Esophagus squamous epithelium (tissue), 4 donors: ENCODE measurements at regions not wholly inside any gene's neighbourhood (a gene's known extent, or its start where the extent isn't known, plus 50 kb on each side); places are given as distances from the start of the nearest gene placed in this dataset.

Source experiments
- POLR2A ChIP-seq, 4 donors: fragments of 450-650 bp; IDR thresholded peaks; one replicate each; pipeline ENCODE4 v1.6.1; 2017; ENCODE audit warnings: antibody characterized with exemption in 4 of 4, mild to moderate bottlenecking in 4 of 4, moderate library complexity in 3 of 4
- TF ChIP-seq, protein P1 (sequence below), 6 experiments: fragments of 450-650 bp in 4 of 6; fragments of 200-600 bp in 2 of 6; sonication (generic) in 2 of 6; IDR thresholded peaks; one replicate each; pipeline ENCODE4 v1.5.1; 2016 to 2019; ENCODE audit warnings: antibody characterized with exemption in 6 of 6, mild to moderate bottlenecking in 4 of 6, moderate library complexity in 4 of 6

DNA sequence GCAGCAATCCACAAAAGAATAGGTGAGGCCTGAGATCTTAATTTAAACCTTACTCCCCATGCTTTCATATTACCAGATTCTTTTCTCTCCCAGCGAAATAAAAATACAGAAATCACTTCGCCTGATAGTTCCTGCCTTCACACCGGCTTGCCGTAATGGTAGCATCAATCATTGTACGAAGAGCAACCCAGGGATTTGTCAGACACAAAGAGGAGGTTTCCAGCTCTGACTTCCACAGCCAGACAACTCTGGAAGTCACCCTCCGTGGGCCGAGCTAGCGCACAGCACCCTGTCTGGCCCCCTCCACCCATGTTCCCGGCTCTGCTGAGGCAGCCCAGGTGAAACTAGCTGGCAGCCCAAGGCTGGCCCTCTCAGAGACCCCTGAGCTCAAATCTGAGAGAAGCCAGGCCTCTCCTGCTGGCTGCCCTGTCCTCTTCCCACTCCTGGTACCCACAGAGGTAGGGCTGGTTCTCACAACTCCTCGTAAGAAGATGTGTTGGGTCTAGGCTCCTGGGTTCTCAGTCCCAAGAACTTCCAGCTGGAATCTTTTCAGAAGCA lies 156.9 kb upstream of the BNIP2 start:
- TF ChIP-seq, protein P1, sequence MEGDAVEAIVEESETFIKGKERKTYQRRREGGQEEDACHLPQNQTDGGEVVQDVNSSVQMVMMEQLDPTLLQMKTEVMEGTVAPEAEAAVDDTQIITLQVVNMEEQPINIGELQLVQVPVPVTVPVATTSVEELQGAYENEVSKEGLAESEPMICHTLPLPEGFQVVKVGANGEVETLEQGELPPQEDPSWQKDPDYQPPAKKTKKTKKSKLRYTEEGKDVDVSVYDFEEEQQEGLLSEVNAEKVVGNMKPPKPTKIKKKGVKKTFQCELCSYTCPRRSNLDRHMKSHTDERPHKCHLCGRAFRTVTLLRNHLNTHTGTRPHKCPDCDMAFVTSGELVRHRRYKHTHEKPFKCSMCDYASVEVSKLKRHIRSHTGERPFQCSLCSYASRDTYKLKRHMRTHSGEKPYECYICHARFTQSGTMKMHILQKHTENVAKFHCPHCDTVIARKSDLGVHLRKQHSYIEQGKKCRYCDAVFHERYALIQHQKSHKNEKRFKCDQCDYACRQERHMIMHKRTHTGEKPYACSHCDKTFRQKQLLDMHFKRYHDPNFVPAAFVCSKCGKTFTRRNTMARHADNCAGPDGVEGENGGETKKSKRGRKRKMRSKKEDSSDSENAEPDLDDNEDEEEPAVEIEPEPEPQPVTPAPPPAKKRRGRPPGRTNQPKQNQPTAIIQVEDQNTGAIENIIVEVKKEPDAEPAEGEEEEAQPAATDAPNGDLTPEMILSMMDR (IDR thresholded peaks at IDR 0.05): no peak
- TF ChIP-seq POLR2A (IDR thresholded peaks at IDR 0.05): no peak
